ENCODE measurements at regions not wholly inside any gene's neighbourhood (a gene's known extent, or its start where the extent isn't known, plus 50 kb on each side); places are given as distances from the start of the nearest gene placed in this dataset.
A peak's percentile ranks its signal among the peaks of the same experiment; 100 is the strongest.

DNA sequence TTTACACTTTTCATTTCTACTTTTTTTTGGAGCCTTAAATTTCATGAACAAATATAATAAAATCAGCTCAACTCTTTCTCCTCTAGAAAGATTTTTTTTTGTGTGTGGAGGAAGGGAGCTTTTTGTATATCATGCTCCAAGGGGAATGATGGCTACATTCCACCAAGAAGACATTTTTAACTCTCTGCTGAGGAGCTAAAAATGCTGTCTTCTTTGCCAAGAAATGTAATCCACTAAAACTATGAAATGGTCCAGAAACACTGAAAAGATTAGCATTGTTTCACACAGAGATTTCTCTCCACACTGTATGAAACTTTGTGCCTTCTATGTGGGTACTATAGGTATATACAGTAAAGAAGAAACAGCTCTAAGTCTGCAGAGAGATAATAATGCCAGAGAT lies 74.1 kb upstream of the ANK3 start:
- no peak for DNase-seq

DNA sequence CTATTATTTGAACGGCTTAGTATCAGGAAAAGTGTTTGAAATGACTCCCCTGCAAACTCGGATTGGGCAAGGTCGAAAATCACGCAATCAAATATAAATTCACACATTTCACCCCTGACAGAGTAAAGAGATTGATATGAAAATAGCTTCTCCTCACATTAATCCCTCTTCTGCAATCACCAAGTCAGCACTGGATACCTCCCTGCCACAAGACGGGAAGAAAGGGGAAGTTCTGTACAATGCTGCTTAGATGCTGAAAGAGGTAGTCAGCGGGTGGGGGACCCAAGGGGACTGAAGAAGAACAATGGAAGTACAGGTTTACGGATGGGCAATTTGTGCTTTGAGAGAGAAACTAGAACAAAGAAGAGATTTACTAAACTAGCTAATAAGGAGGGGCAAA lies 72.0 kb upstream of the ANK3 start:
- peak; percentile 92 to 93 for DNase-seq

DNA sequence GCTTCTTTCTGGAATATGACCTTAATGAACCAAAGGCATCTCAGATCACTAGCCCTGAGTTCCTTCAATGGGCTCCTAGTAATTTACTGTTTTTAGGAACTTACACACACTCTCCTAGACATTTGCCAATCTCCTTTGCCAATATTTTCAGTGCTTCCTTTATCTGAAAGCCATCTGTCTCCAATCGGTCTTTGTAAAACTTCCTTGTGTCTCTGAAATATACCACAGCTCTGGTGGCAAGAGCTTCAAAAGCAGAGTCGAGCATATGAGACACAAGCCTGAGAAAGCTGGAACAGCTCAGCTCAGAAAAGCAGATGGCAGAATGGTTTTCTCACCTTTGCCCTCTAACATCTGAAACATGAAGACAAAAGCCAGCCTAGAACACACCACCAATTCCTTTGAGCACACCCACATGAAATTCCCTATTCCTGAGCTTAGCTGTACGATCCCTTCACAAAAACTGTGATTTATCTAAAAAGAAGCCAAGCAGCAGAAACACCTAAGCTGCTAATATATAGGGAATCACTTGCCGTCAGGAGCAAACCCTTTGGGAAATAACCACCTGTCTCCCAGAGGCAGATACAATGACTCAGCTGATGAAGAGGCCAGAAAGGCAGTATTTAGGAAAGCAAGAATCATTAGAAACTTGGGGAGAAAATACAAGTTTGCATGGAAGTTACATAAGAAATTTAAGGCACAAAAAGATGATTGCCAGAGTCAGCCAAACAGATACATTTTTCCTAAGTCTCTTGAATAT lies 70.2 kb upstream of the ANK3 start:
- DNase-seq, result peak; percentile 12 to 16

DNA sequence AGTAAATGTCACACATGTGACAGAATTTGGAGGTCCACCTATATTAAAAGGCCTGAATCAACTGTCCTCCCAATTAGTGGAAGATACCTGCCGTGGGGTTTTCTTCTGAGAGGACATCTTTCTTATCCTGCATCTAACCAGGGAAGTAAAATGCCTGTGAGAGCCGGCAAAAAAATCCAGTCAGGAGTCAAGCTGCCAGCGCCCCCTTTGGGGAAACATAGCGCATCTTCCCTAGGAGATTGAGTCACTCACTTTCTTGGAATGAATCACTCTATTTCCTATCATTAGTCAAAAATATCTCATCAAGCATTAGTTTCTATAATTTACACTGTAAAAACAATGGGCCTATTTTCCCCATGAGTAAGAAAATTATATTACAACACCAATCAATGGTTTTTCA lies 66.4 kb upstream of the ANK3 start:
- DNase-seq, result no peak

DNA sequence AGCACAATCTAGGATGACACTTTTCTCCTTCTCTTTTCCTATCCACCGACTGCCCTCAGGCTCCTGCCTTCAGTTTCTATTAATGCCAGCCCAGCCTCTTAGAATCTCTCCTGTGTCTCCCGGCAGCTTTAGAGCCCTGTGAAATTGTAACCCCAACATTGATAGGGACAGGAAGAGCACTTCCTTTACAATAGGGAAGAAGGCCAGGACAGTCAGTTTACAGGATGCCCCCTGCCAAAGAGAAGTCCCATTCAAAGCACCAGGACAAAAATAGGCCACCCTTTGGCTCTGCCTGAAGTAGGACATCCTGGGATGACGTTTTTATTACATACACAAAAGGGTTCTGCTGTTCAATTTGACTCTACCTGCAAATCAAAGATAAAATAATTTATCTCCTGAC lies 64.7 kb upstream of the ANK3 start:
- no peak for DNase-seq

DNA sequence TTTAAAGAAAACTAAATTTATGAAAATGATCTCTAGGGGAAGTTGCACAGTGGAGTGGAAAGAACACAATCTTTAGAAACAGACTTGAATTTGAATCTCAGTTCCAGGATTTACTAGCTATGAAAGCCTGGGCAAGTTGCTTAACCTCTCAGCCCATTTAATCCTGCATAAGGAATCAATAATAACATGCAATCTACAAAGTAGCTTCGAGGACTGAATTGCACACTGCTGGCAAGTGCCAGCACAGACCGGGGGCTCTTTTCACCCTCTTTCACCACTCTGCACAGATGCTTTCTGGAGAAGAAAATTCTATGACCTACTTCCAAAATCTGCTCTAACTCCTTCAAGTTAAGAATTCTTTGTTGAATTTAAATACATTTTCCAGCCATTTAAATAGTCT lies 63.4 kb upstream of the ANK3 start:
- DNase-seq, result no peak

DNA sequence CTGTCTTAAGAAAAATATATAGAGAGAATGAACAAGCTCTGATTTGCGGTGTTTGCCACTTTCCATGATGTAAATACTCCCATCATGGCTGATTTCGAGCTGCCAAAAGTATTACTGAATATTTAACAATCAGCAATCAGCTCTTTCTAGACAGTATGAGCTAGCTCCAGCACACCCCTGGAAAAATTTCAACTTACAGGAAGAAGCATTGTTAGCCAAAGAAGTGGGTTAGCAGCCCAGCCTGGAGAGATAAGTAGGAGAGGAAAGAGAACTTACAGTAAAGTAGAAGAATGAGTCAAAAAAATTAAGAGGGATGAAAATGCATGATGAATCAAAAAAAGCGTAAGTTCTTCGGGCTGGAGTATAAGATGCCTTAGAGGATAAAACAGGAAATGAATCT lies 60.6 kb upstream of the ANK3 start:
- no peak for DNase-seq

DNA sequence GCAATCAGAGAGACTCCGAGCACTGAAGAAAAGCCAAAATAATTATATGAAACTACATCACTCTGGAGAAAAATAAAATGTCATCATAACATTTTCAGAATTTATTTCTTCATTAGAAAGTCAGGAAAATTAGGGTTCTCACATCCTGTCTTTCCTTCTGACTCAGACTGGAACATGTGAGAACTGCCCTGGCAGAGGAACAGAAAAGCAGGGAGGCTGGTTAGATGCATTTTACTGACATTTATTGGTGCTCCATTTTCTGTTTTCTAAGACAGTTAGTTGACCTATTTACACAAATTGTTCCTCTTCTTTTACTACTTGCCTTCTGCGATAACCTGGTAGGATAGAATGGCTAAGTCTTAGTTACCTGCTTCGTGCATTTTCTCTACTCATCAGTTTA lies 58.6 kb upstream of the ANK3 start:
- DNase-seq, result no peak

DNA sequence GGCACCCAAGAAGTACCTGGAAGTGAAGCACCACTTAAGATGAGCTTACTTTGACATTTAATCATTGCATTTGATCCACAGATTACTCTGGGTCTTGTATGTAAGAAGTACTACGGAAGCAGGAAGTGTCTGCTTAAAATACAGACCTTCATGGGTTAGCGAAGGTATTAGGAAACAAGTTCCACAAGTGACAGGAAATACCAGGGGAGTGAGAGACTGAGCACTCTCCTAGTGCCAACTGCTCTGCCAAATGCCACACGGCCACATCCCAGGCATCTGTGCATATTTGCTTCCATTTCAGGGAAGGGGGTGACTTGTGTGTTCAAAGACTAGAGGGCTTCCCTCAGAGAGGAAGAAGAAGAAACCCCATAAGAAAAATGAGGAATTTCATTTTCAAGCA lies 57.2 kb upstream of the ANK3 start:
- DNase-seq, result peak; percentile 57 to 58

DNA sequence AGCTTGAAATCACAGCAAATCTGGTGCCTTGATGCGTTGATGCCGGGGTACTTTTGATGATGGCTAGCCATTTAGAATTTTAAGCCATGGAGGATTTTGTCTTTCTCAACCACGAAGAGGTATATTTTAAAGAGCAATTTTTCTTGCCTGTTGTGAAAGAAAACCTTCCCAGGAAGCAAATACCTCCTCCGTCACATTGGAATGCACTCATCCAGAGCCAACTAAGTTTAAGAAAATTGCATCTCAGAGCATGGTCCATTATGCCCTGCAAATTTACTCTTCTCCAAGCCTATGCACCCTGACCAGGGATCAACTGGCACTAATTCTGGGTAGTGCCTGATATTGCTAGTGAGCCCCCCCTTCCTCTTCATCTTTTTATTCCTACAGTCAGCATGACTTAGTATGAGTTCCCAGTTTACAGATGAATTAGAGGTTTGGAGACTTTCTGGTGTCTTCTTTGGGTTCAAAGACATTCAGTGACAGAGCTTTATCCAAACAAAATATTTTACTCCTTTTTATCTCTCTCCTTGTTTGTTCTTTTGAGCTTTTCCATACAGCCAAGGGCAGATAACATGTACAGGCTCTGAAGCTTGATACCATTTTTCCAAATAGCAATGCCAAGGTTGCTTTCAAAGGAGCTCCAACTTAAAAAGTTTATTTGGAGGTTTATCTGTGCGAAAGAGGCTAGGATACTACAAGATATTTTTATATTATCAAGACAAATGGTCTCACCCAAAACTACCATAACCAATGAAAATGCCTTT lies 56.6 kb upstream of the ANK3 start:
- no peak for DNase-seq

DNA sequence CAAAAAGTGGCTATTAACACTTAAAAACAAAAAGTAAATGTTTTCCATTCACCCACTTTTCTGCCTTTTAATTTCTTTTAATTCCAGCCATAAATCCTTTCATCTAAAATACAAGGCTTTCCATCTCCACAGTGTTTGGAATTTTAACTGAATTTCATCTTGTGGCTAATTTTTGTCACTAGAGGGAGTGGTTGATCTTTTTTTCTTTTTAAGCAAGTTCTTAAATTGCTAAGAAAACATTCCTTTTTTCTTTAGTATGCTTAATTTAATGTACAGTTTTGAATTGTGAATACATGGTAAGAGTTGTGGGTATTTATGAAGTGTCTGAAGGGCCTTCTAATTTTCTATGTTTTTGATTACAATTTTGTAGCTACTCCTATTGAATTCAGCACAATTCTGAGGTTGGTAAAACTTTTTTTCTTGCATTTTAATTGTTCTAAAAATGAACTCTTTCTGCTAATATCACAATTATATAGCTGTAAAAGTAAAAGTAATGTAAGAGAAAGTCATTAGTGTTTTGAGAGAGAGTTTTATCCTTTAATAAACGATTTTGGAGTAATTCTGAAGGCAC lies 54.9 kb upstream of the ANK3 start:
- peak; percentile 46 to 77 for DNase-seq

DNA sequence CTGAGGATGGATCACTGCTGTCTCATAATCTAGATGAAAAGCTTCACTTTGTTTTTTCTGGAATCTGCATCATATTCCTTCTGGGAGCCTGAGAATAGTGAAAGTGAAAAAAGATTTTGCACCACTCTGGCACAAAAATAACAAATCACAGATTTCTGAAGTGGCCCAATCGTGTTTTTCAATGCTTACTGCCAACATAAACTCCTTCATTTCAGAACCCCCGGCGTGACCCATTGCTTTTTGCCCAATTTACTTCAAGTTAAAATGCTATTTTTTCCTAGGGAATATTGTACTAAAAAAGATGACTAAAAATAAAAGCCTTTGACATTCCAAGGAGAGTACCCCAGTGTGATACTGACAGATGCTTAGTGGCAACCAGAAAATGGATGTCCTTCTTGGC lies 53.7 kb upstream of the ANK3 start:
- no peak for DNase-seq

DNA sequence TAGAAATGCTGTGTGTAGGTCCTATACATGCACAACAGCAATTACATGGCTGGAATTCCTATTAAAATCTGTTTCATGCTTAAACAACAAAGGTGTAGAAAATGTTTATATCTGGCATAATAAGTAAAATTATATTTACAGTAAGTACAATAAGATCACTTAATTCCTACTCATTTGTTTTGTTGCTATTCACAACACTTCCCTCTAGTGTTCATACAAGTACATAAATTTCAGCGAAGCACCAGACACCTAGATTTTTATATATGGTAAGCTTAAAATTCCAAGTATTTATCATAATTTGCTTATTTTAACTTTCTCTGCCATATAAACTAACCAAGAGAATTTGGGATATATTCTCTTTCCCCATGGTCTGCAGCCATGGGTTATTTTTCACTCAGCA lies 51.8 kb upstream of the ANK3 start:
- peak; percentile 68 to 88 for DNase-seq

DNA sequence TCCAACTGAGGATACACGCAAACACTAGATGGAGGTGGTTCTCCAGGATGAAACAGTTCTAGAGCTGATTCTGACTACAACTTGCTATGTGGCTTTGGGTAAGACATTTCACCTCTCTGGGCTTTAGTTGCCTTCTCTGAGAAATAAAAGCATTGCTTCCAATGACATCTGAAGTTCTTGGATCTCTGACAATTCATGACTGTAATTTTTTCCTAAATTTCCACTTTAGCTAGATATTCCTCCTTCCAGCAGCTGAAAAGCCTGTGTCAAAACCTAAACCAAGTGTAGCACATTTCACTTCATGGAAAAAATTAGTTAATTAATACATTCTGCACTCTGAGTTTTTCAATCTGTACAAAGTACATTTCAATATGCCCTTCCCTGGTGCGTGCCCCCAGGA lies 50.0 kb upstream of the ANK3 start:
- no peak for DNase-seq

Measured in Kasumi-1 (cell line).